ENCODE measurements at regions not wholly inside any gene's neighbourhood (a gene's known extent, or its start where the extent isn't known, plus 50 kb on each side); places are given as distances from the start of the nearest gene placed in this dataset.

DNA sequence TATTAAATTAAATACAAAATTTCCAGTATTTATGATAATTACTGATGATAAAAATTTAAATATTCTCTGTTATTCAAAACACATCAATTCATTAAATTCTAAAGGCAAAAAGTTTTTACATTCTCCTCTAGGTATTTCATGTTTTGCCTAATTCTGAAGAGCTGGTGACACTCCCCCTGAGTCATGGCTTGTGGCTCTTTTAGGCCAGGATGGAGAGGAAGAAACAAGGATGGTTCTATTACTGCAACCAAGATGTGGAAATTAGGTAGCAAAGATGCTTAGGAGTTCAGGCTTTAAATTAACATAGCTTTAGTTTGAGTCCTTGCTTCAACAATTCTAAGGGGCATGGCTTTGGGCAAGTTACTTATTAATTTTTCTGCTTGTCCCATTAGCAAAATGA lies 1295.8 kb downstream of the EFNA5 start:
- no TSS peak for BruUV-seq (replicated peaks)
- Histone ChIP-seq H3K4me2 (ENCODE audit: low read length) (no peak overlapping the region), H3K79me2 (ENCODE audit: insufficient read depth, low read depth, low read length) (no peaks in the 10 kb centered on the region), H3K36me3 (ENCODE audit: insufficient read depth, low read length) (no peaks in the 10 kb centered on the region), H3K9me3 (ENCODE audit: low read length) (no peaks in the 10 kb centered on the region), H3K27ac (ENCODE audit: low read depth, low read length, poor library complexity, severe bottlenecking) (no peak overlapping the region), H4K20me1 (ENCODE audit: insufficient read depth, low read length) (no peaks in the 10 kb centered on the region), H2AFZ (ENCODE audit: low read length) (no peak overlapping the region), H3K4me3 (ENCODE audit: low read depth, low read length, poor library complexity, severe bottlenecking) (no peak overlapping the region), H3K4me1 (ENCODE audit: insufficient read depth, low read length, poor library complexity, severe bottlenecking) (no peaks in the 10 kb centered on the region), H3K9me2 (ENCODE audit: insufficient read depth, low read length) (0 out of 2 replicates have a peak, but pooled peaks cover 4% of the 10 kb centered on the region)
- intact Hi-C loops (cut with micrococcal nuclease; ENCODE audit: unreplicated experiment): no loop called here
- no peak for DNase-seq (ENCODE audit: low spot score)
- TF ChIP-seq EZH2phosphoT487 (IDR thresholded peaks at IDR 0.05; ENCODE audit: borderline replicate concordance, low read depth, low read length): no peak
- TF ChIP-seq, protein P1, sequence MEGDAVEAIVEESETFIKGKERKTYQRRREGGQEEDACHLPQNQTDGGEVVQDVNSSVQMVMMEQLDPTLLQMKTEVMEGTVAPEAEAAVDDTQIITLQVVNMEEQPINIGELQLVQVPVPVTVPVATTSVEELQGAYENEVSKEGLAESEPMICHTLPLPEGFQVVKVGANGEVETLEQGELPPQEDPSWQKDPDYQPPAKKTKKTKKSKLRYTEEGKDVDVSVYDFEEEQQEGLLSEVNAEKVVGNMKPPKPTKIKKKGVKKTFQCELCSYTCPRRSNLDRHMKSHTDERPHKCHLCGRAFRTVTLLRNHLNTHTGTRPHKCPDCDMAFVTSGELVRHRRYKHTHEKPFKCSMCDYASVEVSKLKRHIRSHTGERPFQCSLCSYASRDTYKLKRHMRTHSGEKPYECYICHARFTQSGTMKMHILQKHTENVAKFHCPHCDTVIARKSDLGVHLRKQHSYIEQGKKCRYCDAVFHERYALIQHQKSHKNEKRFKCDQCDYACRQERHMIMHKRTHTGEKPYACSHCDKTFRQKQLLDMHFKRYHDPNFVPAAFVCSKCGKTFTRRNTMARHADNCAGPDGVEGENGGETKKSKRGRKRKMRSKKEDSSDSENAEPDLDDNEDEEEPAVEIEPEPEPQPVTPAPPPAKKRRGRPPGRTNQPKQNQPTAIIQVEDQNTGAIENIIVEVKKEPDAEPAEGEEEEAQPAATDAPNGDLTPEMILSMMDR (conservative IDR thresholded peaks at IDR 0.05; ENCODE audit: low read length): no peak
- CTCF ChIA-PET (ENCODE audit: unreplicated experiment): no interaction called here
- POLR2A ChIA-PET: no interaction called here

DNA sequence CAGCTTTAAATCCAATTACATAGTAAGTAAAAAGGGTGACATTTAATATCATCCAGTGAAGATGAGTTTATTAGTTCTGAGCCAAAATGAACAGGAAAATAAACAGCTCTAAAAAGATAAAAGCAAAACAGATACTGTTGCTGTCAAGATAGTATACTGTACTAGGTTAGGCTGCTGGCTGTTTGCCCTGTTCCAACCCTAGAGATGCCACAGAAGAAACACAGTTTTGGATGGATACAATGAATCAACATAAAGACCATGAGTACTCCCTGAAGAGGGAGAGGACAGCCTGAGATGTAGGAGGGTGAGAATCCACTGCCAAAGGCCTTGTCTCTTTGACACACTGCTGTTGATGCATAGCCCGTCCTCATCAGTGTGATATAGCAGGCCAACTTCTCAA lies 1302.7 kb downstream of the EFNA5 start:
- Histone ChIP-seq H3K79me2 (ENCODE audit: insufficient read depth, low read depth, low read length) (no peaks in the 10 kb centered on the region), H3K4me2 (ENCODE audit: low read length) (no peak overlapping the region), H3K9me2 (ENCODE audit: insufficient read depth, low read length) (0 out of 2 replicates have a peak, but pooled peaks cover 4% of the 10 kb centered on the region), H2AFZ (ENCODE audit: low read length) (no peak overlapping the region), H3K36me3 (ENCODE audit: insufficient read depth, low read length) (no peaks in the 10 kb centered on the region), H3K4me1 (ENCODE audit: insufficient read depth, low read length, poor library complexity, severe bottlenecking) (no peaks in the 10 kb centered on the region), H3K27ac (ENCODE audit: low read depth, low read length, poor library complexity, severe bottlenecking) (no peak overlapping the region), H3K4me3 (ENCODE audit: low read depth, low read length, poor library complexity, severe bottlenecking) (no peak overlapping the region), H4K20me1 (ENCODE audit: insufficient read depth, low read length) (no peaks in the 10 kb centered on the region), H3K9me3 (ENCODE audit: low read length) (no peaks in the 10 kb centered on the region)
- ChIA-PET POLR2A (no interaction called here), CTCF (ENCODE audit: unreplicated experiment) (no interaction called here)
- DNase-seq (ENCODE audit: low spot score): no peak
- BruUV-seq (replicated peaks): no TSS peak
- intact Hi-C loops (cut with micrococcal nuclease; ENCODE audit: unreplicated experiment): no loop called here
- TF ChIP-seq, protein P1 (conservative IDR thresholded peaks at IDR 0.05; ENCODE audit: low read length): no peak
- no peak for TF ChIP-seq EZH2phosphoT487 (IDR thresholded peaks at IDR 0.05; ENCODE audit: borderline replicate concordance, low read depth, low read length)

DNA sequence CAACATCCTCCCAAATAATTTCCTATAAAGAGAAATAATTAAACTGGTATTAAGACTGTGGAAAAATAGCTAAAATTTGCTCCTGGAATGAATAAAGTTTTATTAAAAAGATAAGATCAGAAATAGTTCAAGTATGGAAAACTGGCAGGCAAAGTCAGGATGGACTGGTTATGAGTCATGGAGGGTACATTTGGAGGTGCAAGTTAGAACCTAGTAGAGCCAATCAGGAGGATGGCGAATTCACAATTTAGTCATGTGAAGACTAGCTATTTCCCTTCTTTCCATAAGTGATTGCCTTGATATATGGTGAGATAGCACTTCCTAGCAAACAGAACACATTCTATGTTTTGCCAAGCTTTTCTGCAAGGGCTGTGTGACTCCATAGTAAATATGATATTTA lies 1303.5 kb downstream of the EFNA5 start:
- Histone ChIP-seq H3K4me1 (ENCODE audit: insufficient read depth, low read length, poor library complexity, severe bottlenecking) (no peaks in the 10 kb centered on the region), H3K4me3 (ENCODE audit: low read depth, low read length, poor library complexity, severe bottlenecking) (no peak overlapping the region), H4K20me1 (ENCODE audit: insufficient read depth, low read length) (no peaks in the 10 kb centered on the region), H3K27ac (ENCODE audit: low read depth, low read length, poor library complexity, severe bottlenecking) (no peak overlapping the region), H3K36me3 (ENCODE audit: insufficient read depth, low read length) (no peaks in the 10 kb centered on the region), H3K79me2 (ENCODE audit: insufficient read depth, low read depth, low read length) (no peaks in the 10 kb centered on the region), H2AFZ (ENCODE audit: low read length) (no peak overlapping the region), H3K9me2 (ENCODE audit: insufficient read depth, low read length) (0 out of 2 replicates have a peak, but pooled peaks cover 1% of the 10 kb centered on the region), H3K9me3 (ENCODE audit: low read length) (no peaks in the 10 kb centered on the region), H3K4me2 (ENCODE audit: low read length) (no peak overlapping the region)
- POLR2A ChIA-PET: no interaction called here
- CTCF ChIA-PET (ENCODE audit: unreplicated experiment): no interaction called here
- DNase-seq (ENCODE audit: low spot score): no peak
- no TSS peak for BruUV-seq (replicated peaks)
- TF ChIP-seq, protein P1 (conservative IDR thresholded peaks at IDR 0.05; ENCODE audit: low read length): no peak
- no peak for TF ChIP-seq EZH2phosphoT487 (IDR thresholded peaks at IDR 0.05; ENCODE audit: borderline replicate concordance, low read depth, low read length)
- intact Hi-C loops (cut with micrococcal nuclease; ENCODE audit: unreplicated experiment): no loop called here
